Aorta (tissue), 5 donors: ENCODE measurements at regions not wholly inside any gene's neighbourhood (a gene's known extent, or its start where the extent isn't known, plus 50 kb on each side); places are given as distances from the start of the nearest gene placed in this dataset.

Experiments
- ATAC-seq: fragments of 200-7000 bp; cut with Tn5 transposase; one replicate; pipeline ENCODE4 v1.9.1; 2022; ENCODE audit warnings: moderate library complexity; ENCODE audit not compliant: low FRiP score
- DNase-seq, 2 donors: peaks; one replicate each; pipeline ENCODE4 v3.0.0-alpha.2; 2020
- H3K27ac ChIP-seq, 2 donors: one replicate each; pipeline ENCODE4 v1.5.1; 2013; ENCODE audit warnings: low read length in 2 of 2, mild to moderate bottlenecking in 2 of 2, moderate library complexity in 2 of 2, control low read depth in 1 of 2, inconsistent platforms in 1 of 2, low read depth in 1 of 2
- H3K27me3 ChIP-seq, 2 donors: one replicate each; pipeline ENCODE4 v1.6.1; 2013; ENCODE audit warnings: control low read depth in 1 of 2, low read length in 1 of 2, mild to moderate bottlenecking in 1 of 2, moderate library complexity in 1 of 2; ENCODE audit not compliant: insufficient read depth in 2 of 2, control insufficient read depth in 1 of 2
- H3K36me3 ChIP-seq, 2 donors: one replicate each; pipeline ENCODE4 v1.6.1; 2013; ENCODE audit warnings: control low read depth in 1 of 2, low read length in 1 of 2, mild to moderate bottlenecking in 1 of 2; ENCODE audit not compliant: insufficient read depth in 2 of 2, control insufficient read depth in 1 of 2
- H3K4me1 ChIP-seq, 2 donors: one replicate each; pipeline ENCODE4 v1.6.1; 2013; ENCODE audit warnings: low read length in 2 of 2, control low read depth in 1 of 2, mild to moderate bottlenecking in 1 of 2, moderate library complexity in 1 of 2; ENCODE audit not compliant: insufficient read depth in 2 of 2, control insufficient read depth in 1 of 2
- H3K4me3 ChIP-seq, 2 donors: one replicate each; pipeline ENCODE4 v1.5.1; 2013; ENCODE audit warnings: low read length in 2 of 2, control low read depth in 1 of 2, mild to moderate bottlenecking in 1 of 2
- H3K9me3 ChIP-seq: one replicate; pipeline ENCODE4 v1.6.1; 2013; ENCODE audit warnings: mild to moderate bottlenecking, low read length; ENCODE audit not compliant: control insufficient read depth
- WGBS, 2 donors: extraction: QIAGEN DNeasy Blood & Tissue Kit; methylation state at CpG; one replicate each; pipeline ENCODE4 v1.1.7; 2013; 5-methylcytosine and 5-hydroxymethylcytosine counted together
- intact Hi-C, 2 donors: fragments of 100-400 bp; cut with DNase I; formaldehyde crosslinking; loops; one replicate each; pipeline versions ENCODE4 v1.14.2 to v1.15.0; 2022
- donor health status: healthy with polysubstance abuse.
- donor health status: Bipolar disorder and iron deficiency.
- donor health status: DM: no; HTN: no; CAD: no.
- donor health status: DM: no; HTN: no; CAD: no.
- donor health status: DM: yes; HTN: yes; CAD: no.

- Histone ChIP-seq H3K27ac (no peak overlapping the region), H3K27me3 (no peaks in the 10 kb centered on the region), H3K9me3 (no peaks in the 10 kb centered on the region), H3K4me1 (no peaks in the 10 kb centered on the region), H3K36me3 (no peaks in the 10 kb centered on the region), H3K4me3 (no peak overlapping the region)
- ATAC-seq (no peak), DNase-seq (no peak)
- intact Hi-C loops: no loop called here
- WGBS, 2 donors: 18 to 27% methylated on average over 2 of the region's 2 CpGs
Observed at GRCh38 chr10:129161150-129161549, 305.9 kb upstream of the MGMT start.

GRCh38 chr10:129163531-129163930 lies 303.5 kb upstream of the MGMT start:
- Histone ChIP-seq H3K27me3 (peaks cover 0 to under 1% of the 10 kb centered on the region in 2 donors), H3K36me3 (no peaks in the 10 kb centered on the region), H3K9me3 (no peaks in the 10 kb centered on the region), H3K27ac (no peak overlapping the region), H3K4me3 (no peak overlapping the region), H3K4me1 (no peaks in the 10 kb centered on the region)
- no peak for ATAC-seq
- 85 to 88% methylated on average over 7 of the region's 7 CpGs for WGBS, 2 donors
- DNase-seq: no peak
- intact Hi-C loops: no loop called here

- Histone ChIP-seq H3K9me3 (no peaks in the 10 kb centered on the region), H3K4me1 (no peaks in the 10 kb centered on the region), H3K27me3 (peaks cover 0 to 3% of the 10 kb centered on the region in 2 donors), H3K4me3 (no peak overlapping the region), H3K27ac (no peak overlapping the region), H3K36me3 (no peaks in the 10 kb centered on the region)
- ATAC-seq (no peak), DNase-seq (no peak)
- intact Hi-C loops: no loop called here
- WGBS, 2 donors: 66 to 70% methylated on average over 5 of the region's 5 CpGs
Observed at GRCh38 chr10:129165076-129165720, 301.8 kb upstream of the MGMT start.

- ATAC-seq (no peak), DNase-seq (no peak)
- WGBS, 2 donors: 36 to 39% methylated on average over 1 of the region's 1 CpG
- H3K9me3 ChIP-seq: no peaks in the 10 kb centered on the region
- no peaks in the 10 kb centered on the region for H3K36me3 ChIP-seq
- H3K27me3 ChIP-seq: peaks cover 0 to 3% of the 10 kb centered on the region in 2 donors
- H3K4me3 ChIP-seq: no peak overlapping the region
- no peak overlapping the region for H3K27ac ChIP-seq
- intact Hi-C loops: no loop called here
- no peaks in the 10 kb centered on the region for H3K4me1 ChIP-seq
Observed at GRCh38 chr10:129165770-129166169, 301.3 kb upstream of the MGMT start.

GRCh38 chr10:129168660-129169059 lies 298.4 kb upstream of the MGMT start:
- Histone ChIP-seq H3K9me3 (no peaks in the 10 kb centered on the region), H3K27me3 (peaks cover 0 to 3% of the 10 kb centered on the region in 2 donors), H3K4me1 (no peaks in the 10 kb centered on the region), H3K4me3 (no peak overlapping the region), H3K36me3 (no peaks in the 10 kb centered on the region), H3K27ac (no peak overlapping the region)
- no peak for ATAC-seq
- intact Hi-C loops: no loop called here
- 56% methylated on average over 4 of the region's 4 CpGs for WGBS, 2 donors
- DNase-seq: no peak

GRCh38 chr10:129169115-129169514 lies 297.9 kb upstream of the MGMT start:
- DNase-seq: no peak
- intact Hi-C loops: no loop called here
- ATAC-seq: no peak
- Histone ChIP-seq H3K4me3 (no peak overlapping the region), H3K4me1 (no peaks in the 10 kb centered on the region), H3K9me3 (no peaks in the 10 kb centered on the region), H3K36me3 (no peaks in the 10 kb centered on the region), H3K27me3 (peaks cover 0 to 3% of the 10 kb centered on the region in 2 donors), H3K27ac (no peak overlapping the region)
- 75 to 76% methylated on average over 6 of the region's 6 CpGs for WGBS, 2 donors

- no peak for ATAC-seq
- WGBS, 2 donors: 75 to 80% methylated on average over 3 of the region's 3 CpGs
- H3K4me3 ChIP-seq: no peak overlapping the region
- intact Hi-C loops: no loop called here
- DNase-seq: no peak
- H3K36me3 ChIP-seq: no peaks in the 10 kb centered on the region
- no peaks in the 10 kb centered on the region for H3K4me1 ChIP-seq
- no peak overlapping the region for H3K27ac ChIP-seq
- H3K27me3 ChIP-seq: peaks cover 0 to 3% of the 10 kb centered on the region in 2 donors
- H3K9me3 ChIP-seq: no peaks in the 10 kb centered on the region
Observed at GRCh38 chr10:129170812-129171211, 296.2 kb upstream of the MGMT start.

- Histone ChIP-seq H3K27me3 (peaks cover 0 to 3% of the 10 kb centered on the region in 2 donors), H3K36me3 (no peaks in the 10 kb centered on the region), H3K4me1 (no peaks in the 10 kb centered on the region), H3K4me3 (no peak overlapping the region), H3K9me3 (no peaks in the 10 kb centered on the region), H3K27ac (no peak overlapping the region)
- no peak for DNase-seq
- no peak for ATAC-seq
- 32 to 45% methylated on average over 3 of the region's 3 CpGs for WGBS, 2 donors
- intact Hi-C loops: no loop called here
Observed at GRCh38 chr10:129171812-129172211, 295.2 kb upstream of the MGMT start.

- H3K4me3 ChIP-seq: no peak overlapping the region
- ATAC-seq: no peak
- WGBS, 2 donors: 70 to 72% methylated on average over 10 of the region's 10 CpGs
Observed at GRCh38 chr10:129174232-129175014, 292.6 kb upstream of the MGMT start.

More at GRCh38 chr10:129174232-129175014, 292.6 kb upstream of the MGMT start:
- Histone ChIP-seq H3K9me3 (no peaks in the 10 kb centered on the region), H3K36me3 (no peaks in the 10 kb centered on the region), H3K27me3 (no peaks in the 10 kb centered on the region), H3K27ac (no peak overlapping the region), H3K4me1 (no peaks in the 10 kb centered on the region)
- DNase-seq: no peak
- intact Hi-C loops: no loop called here
